ENCODE measurements at regions not wholly inside any gene's neighbourhood (a gene's known extent, or its start where the extent isn't known, plus 50 kb on each side); places are given as distances from the start of the nearest gene placed in this dataset.

- TF ChIP-seq CTCF (IDR thresholded peaks at IDR 0.05) (no peak), POLR2A (IDR thresholded peaks at IDR 0.05) (no peak)
Measured at GRCh38 chr7:16939161-16939560, 57.4 kb upstream of the AGR3 start.

All from tibial nerve (tissue), 3 donors.